WTC11 (cell line): ENCODE measurements at regions not wholly inside any gene's neighbourhood (a gene's known extent, or its start where the extent isn't known, plus 50 kb on each side); places are given as distances from the start of the nearest gene placed in this dataset.

Experiments used
- ATAC-seq: fragments of 200-7000 bp; cut with Tn5 transposase; 2 replicates; pipeline ENCODE4 v1.10.0; 2021; ENCODE audit warnings: mild to moderate bottlenecking, moderate library complexity
- CTCF ChIA-PET: fragments of 300-600 bp; sonication (Branson Sonifier 250); formaldehyde crosslinking; loops from one replicate; lab custom pipeline; 2021; ENCODE audit warnings: antibody characterized with exemption; lab: Charles Lee
- POLR2A ChIA-PET: fragments of 350-600 bp; sonication (Branson Sonifier 250); formaldehyde crosslinking; loops from one replicate; lab custom pipeline; 2021; ENCODE audit warnings: antibody characterized with exemption; lab: Charles Lee
- DNase-seq: peaks from one replicate; pipeline ENCODE4 v3.0.0; 2021; ENCODE audit warnings: low spot score
- H3K27ac Mint-ChIP-seq: 2 replicates; pipeline ENCODE4 v1.8.0; 2021; ENCODE audit warnings: mixed read lengths
- H3K27me3 Mint-ChIP-seq: 2 replicates; pipeline ENCODE4 v1.8.0; 2021; ENCODE audit warnings: low read depth, mild to moderate bottlenecking, moderate library complexity, mixed read lengths
- H3K36me3 Mint-ChIP-seq: 2 replicates; pipeline ENCODE4 v1.8.0; 2021; ENCODE audit warnings: mixed read lengths
- H3K4me1 Mint-ChIP-seq: 2 replicates; pipeline ENCODE4 v1.8.0; 2022; ENCODE audit warnings: mixed read lengths
- H3K4me3 Mint-ChIP-seq: 2 replicates; pipeline ENCODE4 v1.8.0; 2021; ENCODE audit warnings: mild to moderate bottlenecking, moderate library complexity, mixed read lengths
- H3K9me3 Mint-ChIP-seq: 2 replicates; pipeline ENCODE4 v1.8.0; 2021; ENCODE audit warnings: mixed read lengths
- AFF4 ChIP-seq: sonication (generic); formaldehyde crosslinking; IDR thresholded peaks from 2 replicates; pipeline ENCODE4 v1.8.1; 2023; ENCODE audit warnings: mild to moderate bottlenecking, missing genetic modification reagents, borderline replicate concordance
- AR ChIP-seq: fragments of 250-450 bp; sonication (Bioruptor Pico); IDR thresholded peaks from 2 replicates; pipeline ENCODE4 v1.9.0; 2021; ENCODE audit warnings: mild to moderate bottlenecking
- ATF2 ChIP-seq: sonication (generic); formaldehyde crosslinking; IDR thresholded peaks from 2 replicates; pipeline ENCODE4 v1.8.1; 2022; ENCODE audit warnings: low read depth, missing genetic modification reagents, borderline replicate concordance
- ERG ChIP-seq: fragments of 250-450 bp; sonication (Bioruptor Pico); IDR thresholded peaks from 2 replicates; pipeline ENCODE4 v1.8.0; 2021; ENCODE audit warnings: mild to moderate bottlenecking
- GTF2I ChIP-seq: fragments of 250-450 bp; sonication (Bioruptor Pico); conservative IDR thresholded peaks from 2 replicates; pipeline ENCODE4 v1.4.0; 2021; ENCODE audit warnings: mild to moderate bottlenecking
- MXD4 ChIP-seq: fragments of 250-450 bp; sonication (Bioruptor Pico); IDR thresholded peaks from 2 replicates; pipeline ENCODE4 v1.8.0; 2021; ENCODE audit warnings: mild to moderate bottlenecking, moderate library complexity, borderline replicate concordance
- RORB ChIP-seq: fragments of 250-450 bp; sonication (Bioruptor Pico); IDR thresholded peaks from 2 replicates; pipeline ENCODE4 v1.9.0; 2021; ENCODE audit warnings: mild to moderate bottlenecking
- ZNF138 ChIP-seq: sonication (generic); formaldehyde crosslinking; conservative IDR thresholded peaks from 2 replicates; pipeline ENCODE4 v1.8.1; 2022; ENCODE audit warnings: mild to moderate bottlenecking, moderate library complexity, missing genetic modification reagents
- ZNF219 ChIP-seq: sonication (generic); formaldehyde crosslinking; IDR thresholded peaks from 2 replicates; pipeline ENCODE4 v1.8.0; 2023; ENCODE audit warnings: missing genetic modification reagents, mild to moderate bottlenecking, borderline replicate concordance
- ZNF396 ChIP-seq: fragments of 250-450 bp; sonication (Bioruptor Pico); IDR thresholded peaks from 2 replicates; pipeline ENCODE4 v1.8.0; 2021; ENCODE audit warnings: mild to moderate bottlenecking, moderate library complexity, borderline replicate concordance
- ZNF425 ChIP-seq: fragments of 250-450 bp; sonication (Bioruptor Pico); conservative IDR thresholded peaks from 2 replicates; pipeline ENCODE4 v1.9.0; 2021; ENCODE audit warnings: mild to moderate bottlenecking
- ZNF671 ChIP-seq: fragments of 250-450 bp; sonication (Bioruptor Pico); IDR thresholded peaks from 2 replicates; pipeline ENCODE4 v1.8.0; 2021; ENCODE audit warnings: mild to moderate bottlenecking

GRCh38 chr4:122050841-122051240 lies 99.0 kb upstream of the TRPC3 start:
- CTCF ChIA-PET = no interaction called here
- no peak for ATAC-seq
- no peak overlapping the region for H3K27ac Mint-ChIP-seq
- no peaks in the 10 kb centered on the region for H3K36me3 Mint-ChIP-seq
- H3K4me1 Mint-ChIP-seq = peaks cover under 1% of the 10 kb centered on the region; the same call in 1 of the 2 replicates
- POLR2A ChIA-PET = no interaction called here
- H3K27me3 Mint-ChIP-seq = no peaks in the 10 kb centered on the region
- DNase-seq = no peak
- H3K9me3 Mint-ChIP-seq = peaks cover 3% of the 10 kb centered on the region; the same call in 1 of the 2 replicates
- TF ChIP-seq AFF4 (CRISPR knock-in tag) = no peak
- no peak for TF ChIP-seq ERG (CRISPR knock-in tag)
- TF ChIP-seq AR (CRISPR knock-in tag) = no peak
- TF ChIP-seq GTF2I (CRISPR knock-in tag) = no peak
- no peak for TF ChIP-seq ZNF671 (CRISPR knock-in tag)
- TF ChIP-seq ZNF396 (CRISPR knock-in tag) = no peak
- no peak for TF ChIP-seq ZNF219 (CRISPR knock-in tag)
- TF ChIP-seq ZNF138 (CRISPR knock-in tag) = no peak
- H3K4me3 Mint-ChIP-seq = no peak overlapping the region

- ATAC-seq (peak; percentile 51; the same call in 1 of the 2 replicates), DNase-seq (no peak)
- H3K9me3 Mint-ChIP-seq = peaks cover 3% of the 10 kb centered on the region; the same call in 1 of the 2 replicates
- no peak overlapping the region for H3K27ac Mint-ChIP-seq
- H3K4me3 Mint-ChIP-seq = no peak overlapping the region
- no peaks in the 10 kb centered on the region for H3K36me3 Mint-ChIP-seq
- H3K27me3 Mint-ChIP-seq = no peaks in the 10 kb centered on the region
- CTCF ChIA-PET = no interaction called here
- peaks cover 9% of the 10 kb centered on the region for H3K4me1 Mint-ChIP-seq
- POLR2A ChIA-PET = no interaction called here
- TF ChIP-seq AFF4 (CRISPR knock-in tag) = no peak
- TF ChIP-seq ATF2 (CRISPR knock-in tag) = no peak
- TF ChIP-seq RORB (CRISPR knock-in tag) = no peak
- TF ChIP-seq ERG (CRISPR knock-in tag) = no peak
- no peak for TF ChIP-seq ZNF425 (CRISPR knock-in tag)
- TF ChIP-seq MXD4 (CRISPR knock-in tag) = no peak
Observed at GRCh38 chr4:122047456-122048425, 95.9 kb upstream of the TRPC3 start.
